DMS53 treated with DMSO at 0.1 percent for 48 hours (cell line): ENCODE measurements at regions not wholly inside any gene's neighbourhood (a gene's known extent, or its start where the extent isn't known, plus 50 kb on each side); places are given as distances from the start of the nearest gene placed in this dataset.
A peak's percentile ranks its signal among the peaks of the same experiment; 100 is the strongest.
"Not testable (repeated sequence)": the region's sequence is repeated elsewhere in the genome, so short reads cannot be mapped to it uniquely, and the experiment has no call there.

ENCODE experiments used
- DNase-seq: peaks from one replicate; lab custom pipeline; 2025; ENCODE audit not compliant: unreplicated experiment; lab: John Stamatoyannopoulos, UW

DNA sequence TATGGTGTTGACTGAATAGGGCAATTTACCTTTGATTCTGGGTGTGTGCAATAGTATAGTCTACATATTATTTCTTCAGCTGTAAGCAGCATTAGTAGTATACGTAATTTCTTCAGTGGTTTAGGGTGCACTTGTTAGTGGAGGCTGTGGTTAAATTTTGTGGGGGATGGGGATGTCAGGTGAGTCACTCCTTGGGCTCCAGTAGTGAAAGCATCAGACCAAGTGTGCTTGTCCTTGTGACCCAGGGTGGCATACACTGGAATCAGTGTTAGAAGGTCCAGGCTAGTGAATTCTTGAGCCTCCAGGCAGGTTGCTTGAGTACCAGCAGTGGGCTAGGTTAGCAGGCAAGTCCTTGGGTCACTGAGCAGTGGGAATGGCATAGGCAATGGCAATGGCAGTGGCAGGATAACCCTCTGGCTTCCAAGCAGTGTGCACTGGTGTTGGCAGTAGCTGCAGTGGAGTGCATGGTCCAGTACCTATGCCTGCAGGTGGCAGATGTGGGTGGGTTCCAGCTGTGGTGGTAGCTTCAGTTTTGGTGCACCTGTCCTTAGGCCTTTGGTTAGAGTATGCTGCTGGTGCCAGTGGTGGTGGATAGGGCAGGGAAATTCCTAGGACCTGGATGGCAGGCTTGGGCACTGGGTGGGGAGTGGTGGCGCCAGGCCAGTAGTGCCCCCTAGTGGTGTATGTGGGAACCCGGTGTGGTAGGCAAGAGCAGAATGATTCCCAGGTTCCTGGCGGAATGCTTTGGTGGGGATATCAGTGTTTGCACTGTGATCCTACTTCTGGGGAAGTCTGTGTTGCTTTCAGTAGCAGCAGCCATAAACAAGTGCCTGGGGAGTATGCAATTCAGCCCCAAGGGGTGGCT is 531.0 kb downstream of the SMARCA1 start:
- no peak for DNase-seq

DNA sequence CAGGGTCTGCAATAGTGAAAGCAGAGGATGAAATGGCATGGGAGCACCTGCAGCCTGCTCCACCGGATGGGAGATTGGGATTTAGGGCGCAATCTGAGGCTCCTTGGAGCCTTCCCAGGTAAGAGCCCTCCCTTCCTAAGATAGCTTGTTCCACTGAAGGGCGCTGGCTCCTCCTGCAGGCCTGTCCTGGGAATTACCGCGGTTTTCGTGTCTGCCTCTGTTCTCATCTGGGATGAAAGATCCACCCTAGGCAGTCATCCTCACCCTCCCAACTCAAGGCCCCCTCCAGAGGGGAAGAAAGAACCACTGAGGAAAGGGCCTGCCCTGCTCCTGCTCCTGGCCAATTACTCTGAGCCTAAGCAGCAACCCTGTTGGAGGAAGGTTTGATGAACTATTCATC is 547.5 kb downstream of the SMARCA1 start:
- peak; percentile 59 for DNase-seq

DNA sequence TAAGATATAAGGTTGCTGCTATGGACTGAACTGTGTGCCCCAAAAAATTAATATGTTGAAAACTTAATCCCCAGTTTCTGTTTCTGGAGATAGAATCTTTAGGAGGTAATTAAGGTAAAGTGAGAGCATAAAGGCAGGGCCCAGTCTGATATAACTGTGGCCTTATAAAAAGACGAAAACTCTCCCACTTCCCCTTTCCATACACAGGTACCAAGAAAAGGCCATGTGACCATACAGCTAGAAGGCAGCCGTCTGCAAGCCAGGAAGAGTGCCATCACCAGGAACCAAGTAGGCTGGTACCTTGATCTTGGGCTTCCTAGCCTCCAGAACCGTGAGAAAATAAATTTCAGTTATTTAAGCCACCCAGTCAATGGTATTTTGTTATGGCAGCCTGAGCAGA is 550.3 kb downstream of the SMARCA1 start:
- no peak for DNase-seq

DNA sequence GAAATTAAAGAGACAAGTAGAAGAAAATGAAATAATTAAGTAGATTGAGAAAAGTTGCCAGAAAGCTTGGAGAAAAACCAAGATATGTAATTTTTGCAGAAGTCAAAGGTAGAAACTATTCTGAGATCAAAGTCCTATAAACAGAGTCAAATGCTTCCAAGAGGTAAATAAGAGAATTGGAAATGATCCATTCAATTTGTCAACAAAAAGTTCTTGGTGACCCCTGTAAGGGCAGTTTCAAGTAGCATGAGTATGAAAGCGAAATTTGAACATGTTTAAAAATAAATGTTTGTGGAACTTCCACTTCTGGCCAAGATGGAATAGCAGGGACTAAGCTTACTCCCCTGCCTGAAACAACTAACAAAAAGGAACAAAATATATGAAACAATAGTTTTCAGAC is 562.0 kb downstream of the SMARCA1 start:
- DNase-seq = no peak

DNA sequence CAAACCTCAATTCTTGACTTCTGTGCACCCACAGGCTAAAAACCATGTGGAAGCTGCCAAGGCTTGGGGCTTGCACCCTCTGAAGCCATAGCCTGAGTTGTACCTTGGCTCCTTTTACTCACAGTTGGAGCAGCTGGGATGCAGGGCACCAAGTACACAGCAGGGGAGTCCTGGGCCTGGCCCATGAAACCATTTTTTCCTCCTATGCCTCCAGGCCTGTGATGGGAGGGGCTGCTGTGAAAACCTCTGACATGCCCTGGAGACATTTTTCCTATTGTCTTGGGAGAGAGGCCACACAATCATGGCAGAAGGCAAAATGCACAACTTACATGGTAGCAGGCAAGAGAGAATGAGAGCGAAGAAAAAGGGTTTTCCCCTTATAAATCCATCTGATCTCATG is 568.6 kb downstream of the SMARCA1 start:
- DNase-seq = not testable (repeated sequence)

DNA sequence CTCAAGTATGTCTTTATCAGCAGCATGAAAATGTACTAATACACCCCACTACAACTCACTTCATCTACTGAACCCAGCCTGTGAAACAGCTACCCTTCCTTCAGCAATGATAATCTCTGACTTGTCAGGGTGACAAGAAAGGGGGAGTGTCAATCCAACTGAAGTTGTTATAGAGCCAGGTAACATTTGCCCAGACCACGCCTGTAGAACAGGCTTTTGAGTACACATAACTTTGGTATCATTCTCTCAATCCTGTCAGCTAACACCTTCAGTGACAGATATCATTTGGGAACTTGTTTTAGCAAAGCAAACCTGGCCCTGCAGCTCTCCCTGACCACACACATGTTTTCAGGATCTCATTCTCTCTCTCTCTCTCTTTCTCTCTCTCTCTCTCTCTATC is 592.2 kb downstream of the SMARCA1 start:
- no peak for DNase-seq

DNA sequence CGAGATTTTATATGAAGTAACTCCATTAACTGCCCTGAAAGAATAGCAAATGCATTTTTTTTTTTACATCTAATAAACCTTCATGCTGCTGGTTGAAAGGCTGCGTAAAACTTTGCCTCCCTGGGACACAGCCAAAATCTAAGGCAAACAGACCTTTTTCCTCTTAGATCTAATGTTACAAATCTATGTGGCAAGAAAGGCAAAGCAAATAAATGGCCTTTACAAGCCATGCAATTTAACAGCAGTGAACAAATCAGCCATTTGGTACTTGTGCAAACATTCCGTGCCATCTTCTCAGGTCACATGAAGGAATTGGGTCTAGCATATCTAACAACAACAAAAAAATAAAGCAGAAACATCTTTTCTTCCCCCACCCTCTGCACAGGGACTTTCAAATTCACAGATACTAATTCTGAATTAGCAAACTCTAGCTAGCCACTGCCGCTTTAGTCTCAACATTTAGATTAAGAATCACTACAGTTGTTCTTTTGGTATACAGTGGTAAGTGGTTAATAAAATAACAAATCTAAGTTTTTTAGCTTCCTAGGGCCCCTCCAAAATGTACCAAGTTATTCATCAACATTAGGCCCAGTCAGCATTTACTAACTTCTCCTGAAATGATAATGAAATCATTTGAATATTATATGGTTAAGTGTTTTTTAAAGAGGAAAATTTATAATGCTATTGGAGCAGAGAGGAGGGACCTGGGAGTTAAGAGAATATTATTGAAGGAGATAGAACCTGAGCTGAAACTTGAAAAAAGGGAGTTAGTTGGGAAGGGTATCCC is 593.8 kb downstream of the SMARCA1 start:
- DNase-seq = peak; percentile 53

DNA sequence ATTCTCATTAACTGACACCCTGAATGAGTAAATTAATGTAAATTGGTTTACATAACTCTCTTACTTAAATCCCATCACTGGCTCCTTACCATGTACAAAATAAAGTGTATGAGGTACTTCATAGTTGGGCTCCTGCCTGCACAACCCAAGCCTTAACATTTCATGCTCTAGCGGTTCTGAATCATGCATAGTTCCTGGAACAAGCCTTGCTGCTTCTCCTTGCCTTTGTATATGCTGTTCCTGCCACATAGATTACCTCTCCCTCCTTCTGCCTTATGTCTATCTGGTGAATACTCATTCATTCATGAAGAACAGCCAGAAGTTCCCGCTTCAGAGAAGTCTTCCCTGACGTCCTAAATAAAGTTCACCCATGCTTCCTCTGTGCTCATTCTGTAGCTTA is 594.7 kb downstream of the SMARCA1 start:
- DNase-seq = peak; percentile 48

DNA sequence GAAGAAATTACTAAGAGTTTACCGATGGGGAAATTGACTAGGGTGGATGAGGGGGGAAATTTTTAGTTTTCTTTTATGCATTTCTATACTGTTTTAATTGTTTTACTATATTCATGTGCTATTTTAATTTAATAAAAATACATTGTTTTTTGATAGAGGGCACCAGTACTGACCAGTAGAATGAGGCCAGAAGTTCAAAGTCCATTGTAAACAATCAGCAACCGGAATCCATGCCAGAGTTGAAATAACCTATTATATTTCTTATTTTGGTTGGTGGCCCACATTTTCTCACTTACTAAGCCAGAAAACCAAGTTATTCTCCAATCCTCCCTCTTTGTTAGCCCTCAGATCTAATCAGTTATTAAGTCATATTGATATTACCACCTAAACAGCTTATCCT is 595.9 kb downstream of the SMARCA1 start:
- no peak for DNase-seq

DNA sequence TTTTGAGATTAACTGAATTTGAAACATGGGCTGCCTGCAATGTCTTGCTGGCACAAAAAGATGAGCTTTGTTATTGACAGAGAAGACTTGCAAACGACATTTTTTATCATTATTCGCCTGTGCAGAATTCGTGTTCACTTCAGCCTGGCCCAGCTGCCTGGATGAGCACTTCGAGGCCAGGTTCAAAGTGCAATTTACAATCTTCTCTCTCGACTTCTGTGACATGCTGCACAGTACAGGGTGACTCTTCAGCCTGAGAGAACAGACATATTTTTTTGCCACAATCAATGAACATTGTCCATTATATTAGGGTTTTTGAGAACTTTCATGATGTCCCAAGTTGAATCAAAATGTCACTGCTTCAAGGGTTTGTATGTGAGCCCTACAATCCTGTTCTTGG is 616.5 kb downstream of the SMARCA1 start:
- no peak for DNase-seq

DNA sequence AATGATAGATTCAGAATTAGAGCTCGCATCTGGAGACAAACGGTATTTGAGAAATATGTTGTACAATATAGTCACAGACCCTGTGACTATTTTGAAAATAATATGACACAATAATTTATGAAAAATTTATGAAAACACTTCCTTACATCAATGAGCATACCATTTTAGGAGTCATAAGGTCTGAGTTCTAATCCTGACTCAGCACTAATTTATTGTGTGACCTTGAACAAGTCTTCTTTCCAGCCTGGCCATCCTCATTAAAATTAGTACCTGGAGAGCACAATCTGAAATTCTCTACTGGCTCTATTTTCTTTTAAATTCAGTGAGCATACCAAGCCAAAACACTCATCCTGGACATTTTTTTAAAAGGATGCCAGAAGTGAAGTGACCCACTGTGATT is 622.3 kb downstream of the SMARCA1 start:
- DNase-seq = no peak

DNA sequence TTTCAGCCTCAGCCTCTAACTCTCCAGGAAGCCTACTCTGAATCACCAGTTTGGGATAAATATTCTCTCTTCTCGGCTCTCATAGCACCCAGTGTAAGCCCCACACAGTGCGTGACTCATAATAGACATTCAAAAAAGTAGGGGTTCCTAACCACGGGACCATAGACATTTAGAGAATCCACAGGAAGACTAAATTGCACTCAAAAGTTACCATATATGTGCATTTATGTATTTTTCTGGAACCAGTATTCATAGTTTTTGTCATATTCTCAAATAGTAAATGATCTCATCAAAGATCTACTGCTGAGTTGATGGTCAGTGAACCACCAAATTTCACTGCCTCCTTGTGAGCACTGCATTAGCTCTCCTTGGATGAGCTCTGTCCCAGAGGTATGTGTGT is 625.7 kb downstream of the SMARCA1 start:
- DNase-seq = no peak

DNA sequence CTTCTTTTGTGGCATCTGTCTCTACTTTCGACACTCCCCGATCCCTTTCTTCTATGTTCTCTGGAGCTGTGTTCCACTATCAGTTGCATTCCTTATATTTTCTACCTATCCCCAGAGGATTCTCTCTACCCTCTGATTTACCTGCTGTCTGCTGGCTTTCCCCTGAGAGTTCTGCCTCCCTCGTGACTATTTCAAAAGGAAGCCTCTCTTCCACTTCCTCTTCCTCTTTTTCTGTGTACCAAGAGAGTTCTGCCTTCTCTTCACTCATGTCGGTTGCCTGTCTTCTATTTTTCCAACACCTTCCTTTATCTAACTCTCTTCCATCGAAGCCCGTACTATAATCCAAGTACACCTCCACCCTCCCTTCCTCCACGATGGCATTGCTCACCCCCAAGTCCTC is 631.7 kb downstream of the SMARCA1 start:
- no peak for DNase-seq

DNA sequence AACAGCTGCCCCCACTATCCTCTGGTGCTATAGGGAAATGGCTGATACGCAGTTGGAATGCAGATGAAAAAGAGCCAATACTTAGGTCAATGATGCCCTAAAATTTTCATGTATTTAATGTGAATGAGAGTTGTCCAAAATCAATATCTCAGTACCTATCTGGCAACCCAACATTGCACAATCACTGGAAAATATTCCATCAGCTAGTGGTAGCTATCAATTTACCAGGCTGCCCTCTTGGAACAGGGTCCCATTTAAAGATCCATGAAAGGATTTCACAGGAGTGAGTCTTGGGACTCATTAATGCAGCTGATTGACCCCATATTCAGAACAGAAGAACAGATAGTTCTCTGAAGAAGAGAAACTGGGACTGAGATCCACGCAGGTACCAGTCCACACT is 638.9 kb downstream of the SMARCA1 start:
- DNase-seq = no peak

DNA sequence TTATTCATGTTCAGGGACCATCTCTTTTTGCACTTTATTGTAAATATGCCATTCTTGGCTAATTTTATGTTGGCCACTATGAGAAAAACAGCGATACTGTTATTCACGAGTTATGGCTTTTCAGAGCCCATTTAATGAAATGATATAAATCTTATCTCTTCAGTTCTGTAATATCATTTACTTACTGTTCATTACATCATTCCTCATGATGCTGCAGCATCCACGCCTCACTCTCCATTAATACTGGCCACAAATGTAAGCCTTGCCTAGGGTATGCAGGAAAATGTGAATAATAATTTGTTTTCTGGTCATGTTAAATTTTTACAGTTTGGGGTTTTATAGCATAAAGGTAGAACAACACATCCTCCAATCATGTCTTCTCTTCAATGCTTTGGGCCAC is 639.6 kb downstream of the SMARCA1 start:
- DNase-seq = no peak

DNA sequence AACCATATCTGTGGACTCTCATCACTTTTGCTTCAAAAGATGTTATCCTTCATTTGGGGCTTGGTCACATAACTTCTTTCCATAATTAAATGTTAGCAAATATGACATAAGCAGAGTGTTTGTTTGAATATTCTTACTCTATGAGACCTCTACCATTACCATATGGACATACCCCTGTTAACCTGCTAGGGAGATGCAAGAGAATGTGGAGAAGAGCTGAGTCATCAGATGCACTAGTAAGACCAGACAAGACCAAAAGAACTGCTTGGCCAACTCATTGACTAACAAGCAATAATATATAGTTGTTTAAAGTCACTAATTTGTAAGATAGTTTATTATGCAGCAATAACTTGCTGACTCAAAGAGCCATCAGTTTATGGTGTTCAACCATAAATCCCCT is 652.9 kb downstream of the SMARCA1 start:
- no peak for DNase-seq

DNA sequence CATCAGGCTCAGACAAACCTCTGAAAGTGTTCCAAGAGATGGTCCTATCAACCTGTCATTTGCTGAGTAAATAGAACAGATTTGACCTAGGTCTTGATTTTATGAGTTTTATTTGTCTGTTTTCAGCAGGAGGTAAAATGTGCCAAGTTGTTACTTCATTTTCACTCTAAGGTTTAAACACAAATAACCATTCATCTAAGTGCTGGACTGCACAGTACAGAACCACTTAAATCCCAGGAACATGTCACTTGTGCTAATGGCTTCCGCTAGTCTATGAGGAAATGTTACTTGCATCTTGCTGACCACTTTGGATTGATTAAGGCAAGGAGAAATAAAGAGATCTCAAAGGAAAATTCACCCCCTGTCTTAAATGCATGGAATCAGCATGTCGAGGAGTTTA is 660.7 kb downstream of the SMARCA1 start:
- DNase-seq = no peak

DNA sequence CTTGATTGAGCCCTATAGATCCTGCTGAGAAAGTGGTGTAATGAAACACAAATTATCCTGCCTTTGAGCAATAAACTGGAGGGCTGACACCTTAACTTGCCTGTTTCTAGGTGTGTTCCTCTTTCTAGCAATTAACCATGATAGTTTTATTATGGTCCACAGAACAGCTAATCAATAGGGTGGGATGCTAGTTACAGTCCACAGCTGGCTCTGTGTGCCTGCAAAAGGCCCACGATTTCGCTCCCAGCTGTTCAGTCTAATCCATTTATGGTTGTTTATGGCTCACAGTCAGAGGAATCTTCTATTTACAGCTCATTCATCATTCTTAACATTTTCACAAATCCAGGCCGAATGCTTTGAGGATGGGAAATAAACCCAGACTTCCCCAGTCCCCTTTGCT is 674.9 kb downstream of the SMARCA1 start:
- DNase-seq = no peak

DNA sequence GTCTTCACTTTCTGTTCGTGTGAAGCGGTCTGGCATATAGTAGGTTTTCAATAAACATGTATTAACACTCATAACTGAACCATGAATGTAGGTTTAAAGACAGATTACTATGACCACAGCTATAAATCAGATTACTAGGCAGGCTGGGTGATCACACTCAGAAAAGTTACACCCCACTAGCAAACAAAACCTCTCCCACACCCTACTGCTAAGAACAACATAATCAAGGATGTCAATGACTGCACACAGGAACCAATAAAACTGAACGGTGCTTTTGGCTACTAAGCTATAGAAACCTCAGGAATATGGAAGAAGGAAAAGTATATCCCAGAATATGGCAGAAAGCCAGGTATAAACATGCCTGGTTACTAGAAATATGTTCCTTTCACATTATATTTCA is 676.9 kb downstream of the SMARCA1 start:
- no peak for DNase-seq

DNA sequence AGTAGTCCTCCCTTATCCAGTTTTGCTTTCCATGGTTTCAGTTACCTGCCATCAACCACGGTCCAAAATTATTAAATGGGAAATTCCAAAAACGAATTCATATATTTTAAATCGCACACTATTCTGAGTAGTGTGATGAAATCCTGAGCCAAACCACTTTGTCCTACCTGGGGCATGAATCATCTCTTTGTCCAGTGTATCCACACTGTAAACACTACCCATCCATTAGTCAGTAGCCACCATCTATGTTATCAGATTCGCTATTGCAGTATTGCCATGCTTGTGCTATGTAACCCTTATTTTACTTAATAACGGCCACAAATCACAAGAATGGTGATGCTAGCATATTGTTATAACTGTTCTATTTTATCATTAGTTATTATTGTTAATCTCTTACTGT is 704.6 kb downstream of the SMARCA1 start:
- peak; percentile 0 for DNase-seq

DNA sequence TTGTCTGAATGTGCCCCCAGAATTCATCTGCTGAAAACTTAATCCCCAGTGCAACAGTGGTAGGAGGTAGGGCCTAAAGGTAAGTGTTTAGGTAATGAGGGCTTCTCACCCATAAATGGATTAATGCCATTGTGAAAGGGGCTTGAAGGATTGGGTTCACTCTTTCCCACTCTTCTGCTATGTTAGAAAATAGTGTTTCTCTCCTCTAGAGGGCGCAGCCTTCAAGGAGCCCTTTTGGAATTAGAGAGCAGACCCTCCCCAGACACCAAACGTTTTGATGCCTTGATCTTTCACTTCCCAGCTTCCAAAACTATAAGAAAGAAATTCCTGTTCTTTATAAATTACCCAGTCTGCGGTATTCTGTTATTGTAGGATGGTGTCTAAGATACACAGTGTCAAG is 706.4 kb downstream of the SMARCA1 start:
- peak; percentile 24 for DNase-seq

DNA sequence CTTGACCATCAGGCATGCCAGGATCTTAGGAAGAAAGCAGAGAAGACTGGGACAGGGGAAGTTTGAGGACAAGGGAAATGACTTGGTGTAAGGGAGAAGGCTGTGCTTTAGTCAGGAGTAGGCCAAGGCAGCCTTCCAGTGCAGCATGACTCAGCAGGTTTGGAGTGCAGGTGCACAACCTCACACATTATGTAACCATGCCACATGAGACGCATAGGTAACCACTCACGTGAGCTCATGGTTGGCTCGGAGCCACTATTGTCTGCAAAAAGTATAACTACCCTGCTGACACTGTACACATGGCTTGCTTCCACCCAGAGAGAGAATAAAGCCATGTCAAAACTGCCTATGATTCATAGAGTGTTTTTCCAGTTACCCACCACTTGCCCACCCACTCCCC is 715.9 kb downstream of the SMARCA1 start:
- DNase-seq = no peak
